DND-41 (cell line): ENCODE measurements at regions not wholly inside any gene's neighbourhood (a gene's known extent, or its start where the extent isn't known, plus 50 kb on each side); places are given as distances from the start of the nearest gene placed in this dataset.
"Not testable (repeated sequence)": the region's sequence is repeated elsewhere in the genome, so short reads cannot be mapped to it uniquely, and the experiment has no call there.

Source experiments
- EZH2 ChIP-seq: IDR thresholded peaks from 3 replicates; pipeline ENCODE4 v1.6.1; 2012; ENCODE audit warnings: borderline replicate concordance, low read depth, mild to moderate bottlenecking, moderate library complexity, low read length, inconsistent platforms; ENCODE audit not compliant: severe bottlenecking
- TF ChIP-seq, protein P1 (sequence below): IDR thresholded peaks from 2 replicates; pipeline ENCODE4 v1.5.1; 2012; ENCODE audit warnings: borderline replicate concordance, low read length, moderate library complexity, mild to moderate bottlenecking; ENCODE audit not compliant: poor library complexity, severe bottlenecking; ENCODE audit errors: extremely low read depth

DNA sequence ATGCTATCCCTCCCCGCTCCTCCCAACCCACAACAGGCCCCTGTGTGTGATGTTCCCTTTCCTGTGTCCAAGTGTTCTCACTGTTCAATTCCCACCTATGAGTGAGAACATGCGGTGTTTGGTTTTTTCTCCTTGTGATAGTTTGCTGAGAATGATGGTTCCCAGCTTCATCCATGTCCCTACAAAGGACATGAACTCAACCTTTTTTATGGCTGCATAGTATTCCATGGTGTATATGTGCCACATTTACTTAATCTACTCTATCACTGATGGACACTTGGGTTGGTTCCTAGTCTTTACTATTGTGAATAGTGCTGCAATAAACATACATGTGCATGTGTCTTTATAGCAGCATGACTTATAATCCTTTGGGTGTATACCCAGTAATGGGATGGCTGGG is 126.6 kb upstream of the HMGN3 start:
- TF ChIP-seq, protein P1, sequence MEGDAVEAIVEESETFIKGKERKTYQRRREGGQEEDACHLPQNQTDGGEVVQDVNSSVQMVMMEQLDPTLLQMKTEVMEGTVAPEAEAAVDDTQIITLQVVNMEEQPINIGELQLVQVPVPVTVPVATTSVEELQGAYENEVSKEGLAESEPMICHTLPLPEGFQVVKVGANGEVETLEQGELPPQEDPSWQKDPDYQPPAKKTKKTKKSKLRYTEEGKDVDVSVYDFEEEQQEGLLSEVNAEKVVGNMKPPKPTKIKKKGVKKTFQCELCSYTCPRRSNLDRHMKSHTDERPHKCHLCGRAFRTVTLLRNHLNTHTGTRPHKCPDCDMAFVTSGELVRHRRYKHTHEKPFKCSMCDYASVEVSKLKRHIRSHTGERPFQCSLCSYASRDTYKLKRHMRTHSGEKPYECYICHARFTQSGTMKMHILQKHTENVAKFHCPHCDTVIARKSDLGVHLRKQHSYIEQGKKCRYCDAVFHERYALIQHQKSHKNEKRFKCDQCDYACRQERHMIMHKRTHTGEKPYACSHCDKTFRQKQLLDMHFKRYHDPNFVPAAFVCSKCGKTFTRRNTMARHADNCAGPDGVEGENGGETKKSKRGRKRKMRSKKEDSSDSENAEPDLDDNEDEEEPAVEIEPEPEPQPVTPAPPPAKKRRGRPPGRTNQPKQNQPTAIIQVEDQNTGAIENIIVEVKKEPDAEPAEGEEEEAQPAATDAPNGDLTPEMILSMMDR, result not testable (repeated sequence)
- not testable (repeated sequence) for TF ChIP-seq EZH2
